Neural cell (in vitro differentiated cells): ENCODE measurements at regions not wholly inside any gene's neighbourhood (a gene's known extent, or its start where the extent isn't known, plus 50 kb on each side); places are given as distances from the start of the nearest gene placed in this dataset.

Experiments
- H2AFZ ChIP-seq: fragments of 200-600, 300-800 bp; sonication (generic), shearing (Covaris generic); 2 replicates; pipeline ENCODE4 v1.6.0; 2014; ENCODE audit warnings: low read depth, mild to moderate bottlenecking, antibody characterized with exemption, low read length, moderate library complexity
- H3F3A ChIP-seq: fragments of 200-600 bp; shearing (Covaris generic); 2 replicates; pipeline ENCODE4 v1.6.1; 2016; ENCODE audit warnings: mild to moderate bottlenecking, moderate library complexity, mixed read lengths, antibody characterized with exemption, low read length; ENCODE audit not compliant: insufficient read depth, poor library complexity, severe bottlenecking
- H3K27ac ChIP-seq: fragments of 200-600, 300-800 bp; sonication (generic), shearing (Covaris generic); 2 replicates; pipeline ENCODE4 v1.5.1; 2014; ENCODE audit warnings: mild to moderate bottlenecking, low read length, moderate library complexity
- H3K27me3 ChIP-seq: fragments of 300-800, 200-600 bp; sonication (generic), shearing (Covaris generic); 2 replicates; pipeline ENCODE4 v1.6.0; 2014; ENCODE audit warnings: mild to moderate bottlenecking, low read depth, low read length, moderate library complexity; ENCODE audit not compliant: insufficient read depth
- H3K36me3 ChIP-seq: fragments of 300-800, 200-600 bp; sonication (generic), shearing (Covaris generic); 2 replicates; pipeline ENCODE4 v1.5.1; 2014; ENCODE audit warnings: mild to moderate bottlenecking, antibody characterized with exemption, low read length, moderate library complexity; ENCODE audit not compliant: insufficient read depth
- H3K4me2 ChIP-seq: fragments of 300-800, 200-600 bp; sonication (generic), shearing (Covaris generic); 2 replicates; pipeline ENCODE4 v1.6.0; 2014; ENCODE audit warnings: mild to moderate bottlenecking, low read length
- H3K4me3 ChIP-seq: fragments of 300-800, 200-600 bp; sonication (generic), shearing (Covaris generic); 2 replicates; pipeline ENCODE4 v1.5.1; 2014; ENCODE audit warnings: mild to moderate bottlenecking, low read length, moderate library complexity
- H3K79me2 ChIP-seq: fragments of 200-600 bp; shearing (Covaris generic); replicated peaks from 2 replicates; pipeline ENCODE4 v1.6.0; 2014; ENCODE audit warnings: mild to moderate bottlenecking, low read length, moderate library complexity; ENCODE audit not compliant: insufficient read depth
- H3K9ac ChIP-seq: fragments of 300-800, 200-600 bp; sonication (generic), shearing (Covaris generic); 2 replicates; pipeline ENCODE4 v1.6.1; 2016; ENCODE audit warnings: mild to moderate bottlenecking, low read length, mixed read lengths
- H3K9me2 ChIP-seq: fragments of 200-600 bp; shearing (Covaris generic); 2 replicates; pipeline ENCODE4 v1.6.1; 2016; ENCODE audit warnings: mild to moderate bottlenecking, low read length, mixed read lengths; ENCODE audit not compliant: insufficient read depth
- H3K9me3 ChIP-seq: fragments of 200-600, 300-800 bp; sonication (generic), shearing (Covaris generic); 2 replicates; pipeline ENCODE4 v1.6.1; 2016; ENCODE audit warnings: mild to moderate bottlenecking, mixed run types, low read length, moderate library complexity, mixed read lengths
- H4K20me1 ChIP-seq: fragments of 200-600 bp; shearing (Covaris generic); 2 replicates; pipeline ENCODE4 v1.6.1; 2016; ENCODE audit warnings: mild to moderate bottlenecking, mixed run types; ENCODE audit not compliant: insufficient read depth
- CTCF ChIP-seq: fragments of 450-650 bp; IDR thresholded peaks from 2 replicates; pipeline ENCODE4 v1.5.1; 2014; ENCODE audit warnings: antibody characterized with exemption, mild to moderate bottlenecking, moderate library complexity; ENCODE audit not compliant: poor library complexity, severe bottlenecking
- EP300 ChIP-seq: fragments of 450-650 bp; conservative IDR thresholded peaks from 2 replicates; pipeline ENCODE4 v1.6.1; 2014; ENCODE audit warnings: antibody characterized with exemption, mild to moderate bottlenecking, moderate library complexity; ENCODE audit not compliant: poor library complexity, severe bottlenecking
- EZH2 ChIP-seq: fragments of 200-600, 300-800 bp; shearing (Covaris generic), sonication (generic); IDR thresholded peaks from 2 replicates; pipeline ENCODE4 v1.6.1; 2014; ENCODE audit warnings: antibody characterized with exemption, low read length, borderline replicate concordance, mild to moderate bottlenecking; ENCODE audit not compliant: insufficient read depth, poor library complexity, severe bottlenecking
- MXI1 ChIP-seq: fragments of 450-650 bp; conservative IDR thresholded peaks from 2 replicates; pipeline ENCODE4 v1.6.1; 2014; ENCODE audit warnings: antibody characterized with exemption, mild to moderate bottlenecking; ENCODE audit not compliant: poor library complexity, severe bottlenecking
- POLR2AphosphoS5 ChIP-seq: IDR thresholded peaks from 2 replicates; pipeline ENCODE4 v1.6.1; 2012
- RAD21 ChIP-seq: fragments of 450-650 bp; conservative IDR thresholded peaks from 2 replicates; pipeline ENCODE4 v1.6.1; 2014; ENCODE audit warnings: antibody characterized with exemption, mild to moderate bottlenecking, moderate library complexity
- REST ChIP-seq: IDR thresholded peaks from 2 replicates; pipeline ENCODE4 v1.6.1; 2012; ENCODE audit warnings: borderline replicate concordance
- SMC3 ChIP-seq: fragments of 450-650 bp; conservative IDR thresholded peaks from 2 replicates; pipeline ENCODE4 v1.6.1; 2014; ENCODE audit warnings: antibody characterized with exemption, mild to moderate bottlenecking, moderate library complexity; ENCODE audit not compliant: poor library complexity
- TAF1 ChIP-seq: IDR thresholded peaks from 2 replicates; pipeline ENCODE4 v1.6.1; 2012; ENCODE audit warnings: low read depth

- Histone ChIP-seq H3K4me2 (no peak overlapping the region), H2AFZ (no peak overlapping the region), H3K9ac (no peak overlapping the region), H3K4me3 (no peak overlapping the region), H3K27ac (no peak overlapping the region), H3F3A (no peaks in the 10 kb centered on the region), H3K27me3 (no peaks in the 10 kb centered on the region), H4K20me1 (no peaks in the 10 kb centered on the region), H3K9me3 (no peaks in the 10 kb centered on the region), H3K36me3 (no peaks in the 10 kb centered on the region), H3K9me2 (no peaks in the 10 kb centered on the region), H3K79me2 (no peaks in the 10 kb centered on the region)
- no peak for TF ChIP-seq RAD21
- TF ChIP-seq CTCF = no peak
Observed at GRCh38 chr1:224493269-224493668, 58.7 kb upstream of the WDR26 start.

DNA sequence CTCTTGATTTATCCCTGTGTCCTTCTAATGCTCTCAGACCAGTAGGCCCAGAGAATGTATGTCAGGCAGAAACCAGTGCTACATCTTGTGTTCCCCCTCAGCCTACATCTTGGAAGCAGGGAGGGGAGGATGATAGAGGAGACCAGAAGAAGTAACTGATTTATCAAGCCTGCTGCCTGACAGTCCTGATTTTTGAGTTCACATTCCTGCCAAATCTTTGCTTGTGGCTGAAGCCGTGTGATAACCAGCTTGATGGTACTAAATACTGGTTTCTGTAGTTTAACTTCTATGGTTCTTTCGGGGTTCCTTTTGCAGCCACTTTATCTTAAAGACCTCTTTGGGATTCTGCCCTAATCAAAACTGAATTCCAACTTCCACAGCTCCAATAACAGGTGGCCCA is 59.7 kb upstream of the WDR26 start:
- no peaks in the 10 kb centered on the region for H3K9me2 ChIP-seq
- TF ChIP-seq SMC3 = no peak
- H3K9me3 ChIP-seq = no peaks in the 10 kb centered on the region
- H3K4me3 ChIP-seq = no peak overlapping the region
- no peaks in the 10 kb centered on the region for H3K27me3 ChIP-seq
- H3K4me2 ChIP-seq = no peak overlapping the region
- no peaks in the 10 kb centered on the region for H3K36me3 ChIP-seq
- H3K27ac ChIP-seq = no peak overlapping the region
- no peaks in the 10 kb centered on the region for H4K20me1 ChIP-seq
- H2AFZ ChIP-seq = no peak overlapping the region
- H3K79me2 ChIP-seq = no peaks in the 10 kb centered on the region
- H3F3A ChIP-seq = no peaks in the 10 kb centered on the region
- no peak overlapping the region for H3K9ac ChIP-seq

- Histone ChIP-seq H3K4me3 (no peak overlapping the region), H2AFZ (no peak overlapping the region), H3K79me2 (no peaks in the 10 kb centered on the region), H3F3A (no peaks in the 10 kb centered on the region), H3K27me3 (peaks cover 7% of the 10 kb centered on the region), H3K27ac (no peak overlapping the region), H4K20me1 (no peaks in the 10 kb centered on the region), H3K9me2 (no peaks in the 10 kb centered on the region), H3K9me3 (no peaks in the 10 kb centered on the region), H3K4me2 (no peak overlapping the region), H3K9ac (no peak overlapping the region), H3K36me3 (no peaks in the 10 kb centered on the region)
- TF ChIP-seq EP300 (no peak), MXI1 (no peak), SMC3 (no peak), REST (no peak), POLR2AphosphoS5 (no peak), CTCF (no peak), TAF1 (no peak), EZH2 (no peak), RAD21 (no peak)
Observed at GRCh38 chr1:224495866-224496265, 61.3 kb upstream of the WDR26 start.
